HCT116 (cell line): ENCODE measurements at regions not wholly inside any gene's neighbourhood (a gene's known extent, or its start where the extent isn't known, plus 50 kb on each side); places are given as distances from the start of the nearest gene placed in this dataset.

Experiments
- ATAC-seq: fragments of 200-7000 bp; cut with Tn5 transposase; 2 replicates; pipeline ENCODE4 v1.9.1; 2020; ENCODE audit warnings: mild to moderate bottlenecking, moderate library complexity
- BruUV-seq: library from RNA; stranded (reverse); fragments of 400-500 nt; replicated peaks from 2 replicates; lab custom pipeline; 2021; lab: Mats Ljungman, UMichigan
- CTCF ChIA-PET: fragments of 300-600 bp; sonication (Branson Sonifier 250); formaldehyde crosslinking; loops from one replicate; lab custom pipeline; 2021; ENCODE audit warnings: antibody characterized with exemption; lab: Charles Lee
- POLR2A ChIA-PET: fragments of 300-600, 350-600 bp; sonication (Branson Sonifier 250); formaldehyde crosslinking; loops from one replicate; lab custom pipeline; 2021; ENCODE audit warnings: antibody characterized with exemption; lab: Charles Lee
- RAD21 ChIA-PET, 2 experiments: fragments of 300-600 bp; sonication (Branson Sonifier 250); formaldehyde crosslinking; loops; one replicate each; lab custom pipeline; 2023; ENCODE audit warnings: low total read pairs in 2 of 2; ENCODE audit not compliant: uncharacterized antibody in 2 of 2, unreplicated experiment in 2 of 2, low non-redundant PET in 1 of 2; lab: Charles Lee
- DNase-seq: peaks from one replicate; pipeline ENCODE4 v3.0.0-alpha.2; 2010; ENCODE audit warnings: low read depth, low spot score
- H2AFZ ChIP-seq: fragments of 200-600 bp; shearing (Covaris generic), sonication (generic); 2 replicates; pipeline ENCODE4 v1.6.1; 2017; ENCODE audit warnings: low read depth, mixed run types, mixed read lengths, antibody characterized with exemption, low read length; ENCODE audit not compliant: poor library complexity, severe bottlenecking
- H3K27ac ChIP-seq: 2 replicates; pipeline ENCODE4 v1.5.1; 2012; ENCODE audit warnings: low read depth, low read length
- H3K27me3 ChIP-seq: fragments of 200-600 bp; sonication (generic); 2 replicates; pipeline ENCODE4 v1.6.1; 2016; ENCODE audit warnings: mixed run types, low read length, mixed read lengths; ENCODE audit not compliant: insufficient read depth
- H3K36me3 ChIP-seq, 2 experiments: fragments of 200-500 bp in 1 of 2; fragments of 200-600 bp in 1 of 2; sonication (Bioruptor generic) in 1 of 2; sonication (generic) in 1 of 2; 2 replicates each; pipeline versions ENCODE4 v1.5.1 to v1.6.1; 2014 to 2016; ENCODE audit warnings: low read length in 2 of 2, inconsistent platforms in 1 of 2, mixed read lengths in 1 of 2, mixed run types in 1 of 2; ENCODE audit not compliant: insufficient read depth in 2 of 2, control insufficient read depth in 1 of 2
- H3K4me1 ChIP-seq, 2 experiments: fragments of 200-600 bp in 1 of 2; sonication (generic) in 1 of 2; 2 replicates each; pipeline versions ENCODE4 v1.5.1 to v1.6.1; 2012 to 2017; ENCODE audit warnings: low read length in 2 of 2, inconsistent platforms in 1 of 2, mild to moderate bottlenecking in 1 of 2, mixed read lengths in 1 of 2, mixed run types in 1 of 2, moderate library complexity in 1 of 2; ENCODE audit not compliant: insufficient read depth in 2 of 2, control insufficient read depth in 1 of 2
- H3K4me2 ChIP-seq: fragments of 200-600 bp; sonication (generic); 2 replicates; pipeline ENCODE4 v1.6.1; 2017; ENCODE audit warnings: mixed run types, low read length, mixed read lengths
- H3K4me3 ChIP-seq, 2 experiments: fragments of 200-600 bp in 1 of 2; sonication (generic) in 1 of 2; replicated peaks in 1 of 2; 2 replicates each; pipeline ENCODE4 v1.5.1; 2011 to 2016; ENCODE audit warnings: low read length in 2 of 2, control low read depth in 1 of 2, low read depth in 1 of 2, mild to moderate bottlenecking in 1 of 2, mixed read lengths in 1 of 2, mixed run types in 1 of 2
- H3K79me2 ChIP-seq: fragments of 200-600 bp; sonication (generic); 2 replicates; pipeline ENCODE4 v1.6.1; 2017; ENCODE audit warnings: mild to moderate bottlenecking, mixed run types, low read length, moderate library complexity, mixed read lengths; ENCODE audit not compliant: insufficient read depth
- H3K9ac ChIP-seq: fragments of 200-600 bp; sonication (generic); 2 replicates; pipeline ENCODE4 v1.6.1; 2016; ENCODE audit warnings: low read length, mixed read lengths
- H3K9me2 ChIP-seq: fragments of 200-600 bp; sonication (generic), shearing (Covaris generic); 2 replicates; pipeline ENCODE4 v1.6.1; 2017; ENCODE audit warnings: mixed run types, mild to moderate bottlenecking, moderate library complexity; ENCODE audit not compliant: insufficient read depth
- H3K9me3 ChIP-seq, 2 experiments: fragments of 200-500 bp in 1 of 2; fragments of 200-600 bp in 1 of 2; sonication (Bioruptor generic) in 1 of 2; sonication (generic) in 1 of 2; 2 replicates each; pipeline ENCODE4 v1.6.1; 2014 to 2017; ENCODE audit warnings: low read length in 2 of 2, mixed read lengths in 2 of 2, inconsistent platforms in 1 of 2, low read depth in 1 of 2, mild to moderate bottlenecking in 1 of 2, mixed run types in 1 of 2, moderate library complexity in 1 of 2; ENCODE audit not compliant: control insufficient read depth in 1 of 2, insufficient read depth in 1 of 2
- H4K20me1 ChIP-seq: fragments of 200-600 bp; sonication (generic), shearing (Covaris generic); 2 replicates; pipeline ENCODE4 v1.6.1; 2017; ENCODE audit warnings: mixed run types, mild to moderate bottlenecking, moderate library complexity; ENCODE audit not compliant: insufficient read depth
- CBX3 ChIP-seq: IDR thresholded peaks from 2 replicates; pipeline ENCODE4 v1.6.1; 2012; ENCODE audit warnings: low read depth
- EGR1 ChIP-seq: IDR thresholded peaks from 2 replicates; pipeline ENCODE4 v1.6.1; 2012; ENCODE audit warnings: low read depth
- EZH2 ChIP-seq: fragments of 200-600 bp; sonication (generic); IDR thresholded peaks from 2 replicates; pipeline ENCODE4 v1.6.1; 2017; ENCODE audit warnings: antibody characterized with exemption, mixed run types
- EZH2phosphoT487 ChIP-seq: fragments of 200-600 bp; IDR thresholded peaks from 2 replicates; pipeline ENCODE4 v1.6.1; 2018; ENCODE audit warnings: antibody characterized with exemption, borderline replicate concordance
- FOSL1 ChIP-seq: IDR thresholded peaks from 2 replicates; pipeline ENCODE4 v1.6.1; 2012; ENCODE audit warnings: low read depth
- JUND ChIP-seq: IDR thresholded peaks from 2 replicates; pipeline ENCODE4 v1.6.1; 2012
- MAX ChIP-seq: IDR thresholded peaks from 2 replicates; pipeline ENCODE4 v1.6.1; 2012
- POLR2A ChIP-seq: IDR thresholded peaks from 2 replicates; pipeline ENCODE4 v1.7.0; 2011; ENCODE audit warnings: borderline replicate concordance; ENCODE audit not compliant: insufficient read depth, insufficient read length; ENCODE audit errors: extremely low read depth
- POLR2AphosphoS5 ChIP-seq: IDR thresholded peaks from 2 replicates; pipeline ENCODE4 v1.6.1; 2011; ENCODE audit warnings: mild to moderate bottlenecking, low read depth, low read length, moderate library complexity
- RAD21 ChIP-seq: IDR thresholded peaks from 2 replicates; pipeline ENCODE4 v1.6.1; 2012; ENCODE audit warnings: low read depth, mild to moderate bottlenecking
- SIN3A ChIP-seq: IDR thresholded peaks from 2 replicates; pipeline ENCODE4 v1.6.1; 2012; ENCODE audit warnings: low read depth
- SP1 ChIP-seq: IDR thresholded peaks from 2 replicates; pipeline ENCODE4 v1.6.1; 2012; ENCODE audit warnings: low read depth
- SRF ChIP-seq: IDR thresholded peaks from 2 replicates; pipeline ENCODE4 v1.6.1; 2012; ENCODE audit warnings: low read depth
- TCF7L2 ChIP-seq: IDR thresholded peaks from 2 replicates; pipeline ENCODE4 v1.7.0; 2011; ENCODE audit warnings: borderline replicate concordance, inconsistent platforms; ENCODE audit not compliant: insufficient read depth, insufficient read length; ENCODE audit errors: extremely low read depth
- intact Hi-C: fragments of 100-400 bp; cut with micrococcal nuclease; formaldehyde crosslinking; loops from 2 replicates; pipeline ENCODE4 v1.10.0; 2022
- TF ChIP-seq, protein P1 (sequence below): IDR thresholded peaks from 2 replicates; pipeline ENCODE4 v1.6.1; 2012

- no TSS peak for BruUV-seq
- Histone ChIP-seq H4K20me1 (no peaks in the 10 kb centered on the region), H3K9ac (no peak overlapping the region), H3K9me3 (no peaks in the 10 kb centered on the region), H3K4me1 (no peaks in the 10 kb centered on the region), H2AFZ (no peak overlapping the region), H3K27ac (no peak overlapping the region), H3K4me2 (no peak overlapping the region), H3K9me2 (no peaks in the 10 kb centered on the region), H3K4me3 (no peak overlapping the region)
- ChIA-PET POLR2A (no interaction called here), RAD21 (no interaction called here)
- no peak for ATAC-seq
- no peak for DNase-seq
- TF ChIP-seq SIN3A (no peak), EGR1 (no peak), FOSL1 (no peak), EZH2phosphoT487 (no peak), JUND (no peak), POLR2A (no peak), RAD21 (no peak), SP1 (no peak), TCF7L2 (no peak), MAX (no peak), SRF (no peak), EZH2 (no peak), CBX3 (no peak), POLR2AphosphoS5 (no peak)
- TF ChIP-seq, protein P1, sequence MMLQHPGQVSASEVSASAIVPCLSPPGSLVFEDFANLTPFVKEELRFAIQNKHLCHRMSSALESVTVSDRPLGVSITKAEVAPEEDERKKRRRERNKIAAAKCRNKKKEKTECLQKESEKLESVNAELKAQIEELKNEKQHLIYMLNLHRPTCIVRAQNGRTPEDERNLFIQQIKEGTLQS: no peak
- TF ChIP-seq, all 23 proteins: peak for 0
- intact Hi-C loops: no loop called here
- CTCF ChIA-PET: no interaction called here
- Histone ChIP-seq H3K27me3 (no peaks in the 10 kb centered on the region), H3K79me2 (no peaks in the 10 kb centered on the region), H3K36me3 (no peaks in the 10 kb centered on the region)
Measured at GRCh38 chr3:81932681-81933080, 171.2 kb upstream of the GBE1 start.
